HAP-1 (cell line): ENCODE measurements at regions not wholly inside any gene's neighbourhood (a gene's known extent, or its start where the extent isn't known, plus 50 kb on each side); places are given as distances from the start of the nearest gene placed in this dataset.
"Not testable (repeated sequence)": the region's sequence is repeated elsewhere in the genome, so short reads cannot be mapped to it uniquely, and the experiment has no call there.

Experiments
- DNase-seq, 2 experiments: peaks; one replicate each; pipeline ENCODE4 v3.0.0-alpha.2; 2016 to 2020; ENCODE audit warnings: low spot score in 2 of 2
- H3K27me3 ChIP-seq: fragments of 250-450 bp; sonication (Bioruptor Pico); 2 replicates; pipeline ENCODE4 v1.5.1; 2020; ENCODE audit warnings: low read depth, mild to moderate bottlenecking, moderate library complexity
- H3K36me3 ChIP-seq: fragments of 250-450 bp; sonication (Bioruptor Pico); replicated peaks from 2 replicates; pipeline ENCODE4 v1.5.1; 2020; ENCODE audit warnings: mild to moderate bottlenecking
- H3K4me1 ChIP-seq: fragments of 250-450 bp; sonication (Bioruptor Pico); 2 replicates; pipeline ENCODE4 v1.5.1; 2020; ENCODE audit warnings: mild to moderate bottlenecking
- H3K4me3 ChIP-seq: fragments of 250-450 bp; sonication (Bioruptor Pico); 2 replicates; pipeline ENCODE4 v1.5.1; 2020; ENCODE audit warnings: mild to moderate bottlenecking, moderate library complexity
- H3K9me3 ChIP-seq: fragments of 250-450 bp; sonication (Bioruptor Pico); 2 replicates; pipeline ENCODE4 v1.5.1; 2020; ENCODE audit warnings: mild to moderate bottlenecking, moderate library complexity
- in situ Hi-C: fragments of 300-500 bp; cut with MboI; formaldehyde crosslinking; loops from 3 replicates; pipeline ENCODE4 v1.14.3; 2020; ENCODE audit warnings: low sequenced_read_pairs, inconsistent platforms, mixed read lengths

GRCh38 chr6:163745536-163746400, 331.2 kb downstream of the QKI start:
- H3K9me3 ChIP-seq, result no peaks in the 10 kb centered on the region
- no peaks in the 10 kb centered on the region for H3K36me3 ChIP-seq
- H3K4me1 ChIP-seq, result peaks cover 14% of the 10 kb centered on the region
- no peaks in the 10 kb centered on the region for H3K27me3 ChIP-seq
- in situ Hi-C loops, result no loop called here
- no peak overlapping the region for H3K4me3 ChIP-seq
- peak; percentile 66 to 76 for DNase-seq

GRCh38 chr6:163744256-163744925, 329.9 kb downstream of the QKI start:
- Histone ChIP-seq H3K9me3 (no peaks in the 10 kb centered on the region), H3K4me1 (peaks cover 14% of the 10 kb centered on the region), H3K27me3 (no peaks in the 10 kb centered on the region), H3K36me3 (no peaks in the 10 kb centered on the region), H3K4me3 (no peak overlapping the region)
- no peak for DNase-seq
- in situ Hi-C loops, result no loop called here

GRCh38 chr6:163743796-163744195, 329.3 kb downstream of the QKI start:
- Histone ChIP-seq H3K4me1 (peaks cover 14% of the 10 kb centered on the region), H3K9me3 (no peaks in the 10 kb centered on the region), H3K36me3 (no peaks in the 10 kb centered on the region), H3K4me3 (no peak overlapping the region), H3K27me3 (no peaks in the 10 kb centered on the region)
- in situ Hi-C loops, result no loop called here
- no peak for DNase-seq

GRCh38 chr6:163741743-163742363, 327.3 kb downstream of the QKI start:
- Histone ChIP-seq H3K27me3 (no peaks in the 10 kb centered on the region), H3K4me1 (peaks cover 14% of the 10 kb centered on the region), H3K4me3 (no peak overlapping the region), H3K36me3 (no peaks in the 10 kb centered on the region), H3K9me3 (no peaks in the 10 kb centered on the region)
- DNase-seq, result no peak
- in situ Hi-C loops, result no loop called here

GRCh38 chr6:163741342-163741741, 326.8 kb downstream of the QKI start:
- H3K36me3 ChIP-seq, result no peaks in the 10 kb centered on the region
- peaks cover 14% of the 10 kb centered on the region for H3K4me1 ChIP-seq
- H3K9me3 ChIP-seq, result no peaks in the 10 kb centered on the region
- DNase-seq, result no peak
- no peak overlapping the region for H3K4me3 ChIP-seq
- in situ Hi-C loops, result no loop called here
- no peaks in the 10 kb centered on the region for H3K27me3 ChIP-seq

- no peak overlapping the region for H3K4me3 ChIP-seq
- in situ Hi-C loops, result no loop called here
- H3K9me3 ChIP-seq, result no peaks in the 10 kb centered on the region
- no peak for DNase-seq
- peaks cover 1% of the 10 kb centered on the region for H3K4me1 ChIP-seq
- H3K36me3 ChIP-seq, result no peaks in the 10 kb centered on the region
- H3K27me3 ChIP-seq, result no peaks in the 10 kb centered on the region
Measured at GRCh38 chr6:163739966-163740365, 325.4 kb downstream of the QKI start.

GRCh38 chr6:163739408-163739725, 324.8 kb downstream of the QKI start:
- in situ Hi-C loops, result no loop called here
- Histone ChIP-seq H3K27me3 (no peaks in the 10 kb centered on the region), H3K4me3 (no peak overlapping the region), H3K4me1 (no peaks in the 10 kb centered on the region), H3K36me3 (no peaks in the 10 kb centered on the region), H3K9me3 (no peaks in the 10 kb centered on the region)
- DNase-seq, result no peak

- H3K36me3 ChIP-seq, result no peaks in the 10 kb centered on the region
- H3K27me3 ChIP-seq, result no peaks in the 10 kb centered on the region
- no peaks in the 10 kb centered on the region for H3K4me1 ChIP-seq
- no peak overlapping the region for H3K4me3 ChIP-seq
- no peak for DNase-seq
- no peaks in the 10 kb centered on the region for H3K9me3 ChIP-seq
- in situ Hi-C loops, result no loop called here
Measured at GRCh38 chr6:163738725-163739407, 324.3 kb downstream of the QKI start.

- Histone ChIP-seq H3K27me3 (no peaks in the 10 kb centered on the region), H3K4me1 (no peaks in the 10 kb centered on the region), H3K36me3 (no peaks in the 10 kb centered on the region), H3K4me3 (no peak overlapping the region), H3K9me3 (no peaks in the 10 kb centered on the region)
- no peak for DNase-seq
- in situ Hi-C loops, result no loop called here
Measured at GRCh38 chr6:163738304-163738703, 323.8 kb downstream of the QKI start.

GRCh38 chr6:163735076-163735475, 320.6 kb downstream of the QKI start:
- no peaks in the 10 kb centered on the region for H3K9me3 ChIP-seq
- H3K27me3 ChIP-seq, result no peaks in the 10 kb centered on the region
- no peaks in the 10 kb centered on the region for H3K36me3 ChIP-seq
- no peak overlapping the region for H3K4me3 ChIP-seq
- in situ Hi-C loops, result no loop called here
- H3K4me1 ChIP-seq, result no peaks in the 10 kb centered on the region
- no peak for DNase-seq

- H3K27me3 ChIP-seq, result no peaks in the 10 kb centered on the region
- no peaks in the 10 kb centered on the region for H3K36me3 ChIP-seq
- no peaks in the 10 kb centered on the region for H3K9me3 ChIP-seq
- no peaks in the 10 kb centered on the region for H3K4me1 ChIP-seq
- no peak for DNase-seq
- no peak overlapping the region for H3K4me3 ChIP-seq
- in situ Hi-C loops, result no loop called here
Measured at GRCh38 chr6:163733061-163733460, 318.5 kb downstream of the QKI start.

GRCh38 chr6:163732479-163732878, 318.0 kb downstream of the QKI start:
- H3K4me1 ChIP-seq, result no peaks in the 10 kb centered on the region
- no peak overlapping the region for H3K4me3 ChIP-seq
- H3K27me3 ChIP-seq, result no peaks in the 10 kb centered on the region
- no peaks in the 10 kb centered on the region for H3K36me3 ChIP-seq
- no peak for DNase-seq
- in situ Hi-C loops, result no loop called here
- no peaks in the 10 kb centered on the region for H3K9me3 ChIP-seq

GRCh38 chr6:163732014-163732351, 317.5 kb downstream of the QKI start:
- H3K4me3 ChIP-seq, H3K4me1 ChIP-seq, in situ Hi-C loops, H3K9me3 ChIP-seq, H3K36me3 ChIP-seq, DNase-seq, H3K27me3 ChIP-seq: not testable (repeated sequence)
